Activated CD8-positive, alpha-beta memory T cell treated with anti-CD3 and anti-CD28 coated beads for 36 hours (primary cell): ENCODE measurements at regions not wholly inside any gene's neighbourhood (a gene's known extent, or its start where the extent isn't known, plus 50 kb on each side); places are given as distances from the start of the nearest gene placed in this dataset.
"Not testable (repeated sequence)": the region's sequence is repeated elsewhere in the genome, so short reads cannot be mapped to it uniquely, and the experiment has no call there.

Source experiments
- CTCF ChIA-PET: fragments of 350-600 bp; sonication (Branson Sonifier 250); formaldehyde crosslinking; loops from one replicate; lab custom pipeline; 2021; ENCODE audit warnings: antibody characterized with exemption; lab: Charles Lee
- POLR2A ChIA-PET: fragments of 350-600 bp; sonication (Branson Sonifier 250); formaldehyde crosslinking; loops from one replicate; lab custom pipeline; 2021; ENCODE audit warnings: antibody characterized with exemption; lab: Charles Lee

- CTCF ChIA-PET, POLR2A ChIA-PET: not testable (repeated sequence)
Observed at GRCh38 chr4:82301390-82301789, 72.4 kb downstream of the HNRNPD start.

GRCh38 chr4:82293304-82293703 is 80.5 kb downstream of the HNRNPD start:
- ChIA-PET CTCF (no interaction called here), POLR2A (no interaction called here)

GRCh38 chr4:82287720-82288119 is 86.1 kb downstream of the HNRNPD start:
- ChIA-PET CTCF (no interaction called here), POLR2A (no interaction called here)

GRCh38 chr4:82284858-82285805 is 88.7 kb downstream of the HNRNPD start:
- ChIA-PET CTCF (interaction anchor here (0.5 to 1.2 kb wide), 6 partner anchors 17 to 930 kb away, joined by 3 to 4 read pairs (median 3); no protein-coding TSS in a partner anchor), POLR2A (no interaction called here)

- CTCF ChIA-PET: interaction anchor here (0.5 to 1.2 kb wide), 4 partner anchors 16 to 145 kb away, joined by 3 to 4 read pairs (median 3); no protein-coding TSS in a partner anchor
- POLR2A ChIA-PET: no interaction called here
Observed at GRCh38 chr4:82284475-82284857, 89.3 kb downstream of the HNRNPD start.

- POLR2A ChIA-PET: no interaction called here
- CTCF ChIA-PET: interaction anchor here (0.7 to 1.1 kb wide), 4 partner anchors 14 to 456 kb away, joined by 3 to 4 read pairs (median 3); no protein-coding TSS in a partner anchor
Observed at GRCh38 chr4:82282875-82283274, 90.9 kb downstream of the HNRNPD start.

GRCh38 chr4:82279550-82279949 is 94.2 kb downstream of the HNRNPD start:
- CTCF ChIA-PET, POLR2A ChIA-PET: not testable (repeated sequence)

GRCh38 chr4:82276332-82276640 is 97.5 kb downstream of the HNRNPD start:
- ChIA-PET CTCF (no interaction called here), POLR2A (no interaction called here)

- POLR2A ChIA-PET: no interaction called here
- CTCF ChIA-PET: no interaction called here
Observed at GRCh38 chr4:82275431-82276331, 98.1 kb downstream of the HNRNPD start.

- CTCF ChIA-PET, POLR2A ChIA-PET: not testable (repeated sequence)
Observed at GRCh38 chr4:82274700-82275099, 99.1 kb downstream of the HNRNPD start.

- CTCF ChIA-PET, POLR2A ChIA-PET: not testable (repeated sequence)
Observed at GRCh38 chr4:82272523-82272922, 101.3 kb downstream of the HNRNPD start.

- POLR2A ChIA-PET: interaction anchor here (0.6 kb wide), 1 partner anchor 72 kb away, joined by 4 read pairs; no protein-coding TSS in a partner anchor
- CTCF ChIA-PET: not testable (repeated sequence)
Observed at GRCh38 chr4:82271915-82272480, 101.8 kb downstream of the HNRNPD start.

- ChIA-PET CTCF (interaction anchor here (0.5 to 1.5 kb wide), 6 partner anchors 14 to 1216 kb away, joined by 3 to 5 read pairs (median 3); no protein-coding TSS in a partner anchor), POLR2A (no interaction called here)
Observed at GRCh38 chr4:82268826-82269193, 105.0 kb downstream of the HNRNPD start.

- CTCF ChIA-PET: interaction anchor here (0.5 to 1.5 kb wide), 6 partner anchors 14 to 1215 kb away, joined by 3 to 5 read pairs (median 3); no protein-coding TSS in a partner anchor
- POLR2A ChIA-PET: no interaction called here
Observed at GRCh38 chr4:82268050-82268825, 105.6 kb downstream of the HNRNPD start.

GRCh38 chr4:82267506-82267905 is 106.3 kb downstream of the HNRNPD start:
- ChIA-PET CTCF (no interaction called here), POLR2A (no interaction called here)

GRCh38 chr4:82266345-82266744 is 107.4 kb downstream of the HNRNPD start:
- CTCF ChIA-PET: no interaction called here
- POLR2A ChIA-PET: no interaction called here

- POLR2A ChIA-PET: no interaction called here
- CTCF ChIA-PET: no interaction called here
Observed at GRCh38 chr4:82261084-82261483, 112.7 kb downstream of the HNRNPD start.

GRCh38 chr4:82260632-82261031 is 113.2 kb downstream of the HNRNPD start:
- ChIA-PET POLR2A (no interaction called here), CTCF (no interaction called here)

- ChIA-PET POLR2A (no interaction called here), CTCF (no interaction called here)
Observed at GRCh38 chr4:82256718-82257117, 117.1 kb downstream of the HNRNPD start.
